Thyroid gland (tissue), 4 donors: ENCODE measurements at regions not wholly inside any gene's neighbourhood (a gene's known extent, or its start where the extent isn't known, plus 50 kb on each side); places are given as distances from the start of the nearest gene placed in this dataset.
A peak's percentile ranks its signal among the peaks of the same experiment; 100 is the strongest.

Experiments used
- DNase-seq, 2 donors: peaks; one replicate each; pipeline ENCODE4 v3.0.0-alpha.2; 2019
- H3K27ac ChIP-seq, 3 donors: fragments of 200-600 bp; sonication (generic); 1 replicate in 2 of 3; 2 replicates in 1 of 3; pipeline ENCODE4 v1.5.1; 2016 to 2019; ENCODE audit warnings: mild to moderate bottlenecking in 1 of 3, moderate library complexity in 1 of 3
- H3K27me3 ChIP-seq: fragments of 200-600 bp; sonication (generic); one replicate; pipeline ENCODE4 v1.5.1; 2019
- H3K36me3 ChIP-seq, 2 donors: fragments of 200-600 bp; sonication (generic); one replicate each; pipeline ENCODE4 v1.5.1; 2016 to 2019
- H3K4me1 ChIP-seq, 2 donors: fragments of 200-600 bp; sonication (generic); one replicate each; pipeline ENCODE4 v1.5.1; 2017 to 2019
- H3K4me3 ChIP-seq, 3 donors: fragments of 200-600 bp; sonication (generic); replicated peaks in 1 of 3; 1 replicate in 2 of 3; 2 replicates in 1 of 3; pipeline ENCODE4 v1.5.1; 2016; ENCODE audit warnings: mild to moderate bottlenecking in 1 of 3
- H3K9me3 ChIP-seq: fragments of 200-600 bp; sonication (generic); one replicate; pipeline ENCODE4 v1.5.1; 2017
- CTCF ChIP-seq, 6 experiments: fragments of 200-600 bp in 3 of 6; fragments of 450-650 bp in 3 of 6; sonication (generic) in 3 of 6; IDR thresholded peaks; one replicate each; pipeline ENCODE4 v1.5.1; 2016 to 2019; ENCODE audit warnings: antibody characterized with exemption in 6 of 6, mild to moderate bottlenecking in 2 of 6, inconsistent platforms in 1 of 6, moderate library complexity in 1 of 6
- POLR2A ChIP-seq, 2 donors: fragments of 450-650 bp; IDR thresholded peaks; one replicate each; pipeline ENCODE4 v1.6.1; 2017; ENCODE audit warnings: antibody characterized with exemption in 2 of 2, mild to moderate bottlenecking in 2 of 2, moderate library complexity in 1 of 2
- WGBS, 2 donors: methylation state at CpG; one replicate each; pipeline ENCODE4 v1.1.5; 2017; 5-methylcytosine and 5-hydroxymethylcytosine counted together
- intact Hi-C: fragments of 100-400 bp; cut with DNase I; formaldehyde crosslinking; loops from one replicate; pipeline ENCODE4 v1.15.1; 2023

GRCh38 chr12:63069860-63070617 is 81.0 kb downstream of the AVPR1A start:
- intact Hi-C loops: no loop called here
- Histone ChIP-seq H3K27ac (no peak overlapping the region), H3K4me3 (no peak overlapping the region), H3K4me1 (no peaks in the 10 kb centered on the region), H3K36me3 (no peaks in the 10 kb centered on the region), H3K9me3 (no peaks in the 10 kb centered on the region), H3K27me3 (no peaks in the 10 kb centered on the region)
- 80 to 92% methylated on average over 3 of the region's 3 CpGs for WGBS, 2 donors
- no peak for DNase-seq
- no peak for TF ChIP-seq POLR2A (IDR thresholded peaks at IDR 0.05)
- TF ChIP-seq CTCF (IDR thresholded peaks at IDR 0.05): no peak

GRCh38 chr12:63068857-63069442 is 82.1 kb downstream of the AVPR1A start:
- TF ChIP-seq CTCF (IDR thresholded peaks at IDR 0.05) (peak in 4 of 6 experiments; percentile 16 to 60 (median 53)), POLR2A (IDR thresholded peaks at IDR 0.05) (no peak)
- WGBS, 2 donors: 3% methylated on average over 2 of the region's 2 CpGs
- Histone ChIP-seq H3K27me3 (no peaks in the 10 kb centered on the region), H3K4me3 (no peak overlapping the region), H3K27ac (no peak overlapping the region), H3K36me3 (no peaks in the 10 kb centered on the region), H3K4me1 (no peaks in the 10 kb centered on the region), H3K9me3 (no peaks in the 10 kb centered on the region)
- intact Hi-C loops: no loop called here
- no peak for DNase-seq

- Histone ChIP-seq H3K9me3 (no peaks in the 10 kb centered on the region), H3K27ac (no peak overlapping the region), H3K4me3 (no peak overlapping the region), H3K36me3 (no peaks in the 10 kb centered on the region), H3K4me1 (no peaks in the 10 kb centered on the region), H3K27me3 (no peaks in the 10 kb centered on the region)
- DNase-seq: no peak
- intact Hi-C loops: no loop called here
- 44 to 48% methylated on average over 4 of the region's 4 CpGs for WGBS, 2 donors
- TF ChIP-seq POLR2A (IDR thresholded peaks at IDR 0.05) (no peak), CTCF (IDR thresholded peaks at IDR 0.05) (no peak)
Measured at GRCh38 chr12:63066782-63067181, 84.2 kb downstream of the AVPR1A start.

GRCh38 chr12:63066136-63066535 is 84.9 kb downstream of the AVPR1A start:
- Histone ChIP-seq H3K4me3 (no peak overlapping the region), H3K27me3 (no peaks in the 10 kb centered on the region), H3K36me3 (no peaks in the 10 kb centered on the region), H3K27ac (no peak overlapping the region), H3K9me3 (no peaks in the 10 kb centered on the region), H3K4me1 (no peaks in the 10 kb centered on the region)
- TF ChIP-seq CTCF (IDR thresholded peaks at IDR 0.05): no peak
- TF ChIP-seq POLR2A (IDR thresholded peaks at IDR 0.05): no peak
- intact Hi-C loops: no loop called here
- no peak for DNase-seq
- WGBS, 2 donors: 100% methylated on average over 1 of the region's 1 CpG

- TF ChIP-seq CTCF (IDR thresholded peaks at IDR 0.05): no peak
- TF ChIP-seq POLR2A (IDR thresholded peaks at IDR 0.05): no peak
- 47 to 51% methylated on average over 1 of the region's 1 CpG for WGBS, 2 donors
- no peaks in the 10 kb centered on the region for H3K9me3 ChIP-seq
- no peaks in the 10 kb centered on the region for H3K4me1 ChIP-seq
- no peaks in the 10 kb centered on the region for H3K36me3 ChIP-seq
- no peak overlapping the region for H3K27ac ChIP-seq
- no peak for DNase-seq
- no peak overlapping the region for H3K4me3 ChIP-seq
- H3K27me3 ChIP-seq: no peaks in the 10 kb centered on the region
- intact Hi-C loops: no loop called here
Measured at GRCh38 chr12:63064080-63064479, 86.9 kb downstream of the AVPR1A start.
